H1 (cell line): ENCODE measurements at regions not wholly inside any gene's neighbourhood (a gene's known extent, or its start where the extent isn't known, plus 50 kb on each side); places are given as distances from the start of the nearest gene placed in this dataset.

Experiments used
- ASH2L ChIP-seq: fragments of 200-600, 300-600 bp; sonication (generic); IDR thresholded peaks from one replicate; pipeline ENCODE4 v1.7.1; 2017; ENCODE audit warnings: low read length
- CBX5 ChIP-seq: fragments of 300-800, 300-1000 bp; sonication (generic); IDR thresholded peaks from 2 replicates; pipeline ENCODE4 v1.7.1; 2016; ENCODE audit warnings: antibody characterized with exemption, low read length, low read depth
- CHD1 ChIP-seq: IDR thresholded peaks from 2 replicates; pipeline ENCODE4 v1.6.1; 2012; ENCODE audit warnings: low read depth, low read length, improper control_type of control experiment
- CHD7 ChIP-seq: fragments of 300-600 bp; sonication (generic); IDR thresholded peaks from 2 replicates; pipeline ENCODE4 v1.7.1; 2012; ENCODE audit warnings: low read length, moderate library complexity, mild to moderate bottlenecking, inconsistent platforms; ENCODE audit not compliant: insufficient replicate concordance
- EGR1 ChIP-seq: IDR thresholded peaks from 2 replicates; pipeline ENCODE4 v1.6.1; 2011; ENCODE audit warnings: low read depth, low read length, borderline replicate concordance
- FOSL1 ChIP-seq: IDR thresholded peaks from 2 replicates; pipeline ENCODE4 v1.6.1; 2011; ENCODE audit warnings: mild to moderate bottlenecking, low read depth, low read length, moderate library complexity; ENCODE audit not compliant: insufficient read depth
- MAFK ChIP-seq: IDR thresholded peaks from 2 replicates; pipeline ENCODE4 v1.6.1; 2012; ENCODE audit warnings: low read depth, mild to moderate bottlenecking, improper control_type of control experiment, low read length
- POLR2A ChIP-seq, 2 experiments: IDR thresholded peaks; 1 replicate in 1 of 2; 2 replicates in 1 of 2; pipeline ENCODE4 v1.6.1; 2011; ENCODE audit warnings: low read depth in 2 of 2, low read length in 2 of 2, mild to moderate bottlenecking in 2 of 2; ENCODE audit errors: control extremely low read depth in 1 of 2
- SIRT6 ChIP-seq: IDR thresholded peaks from one replicate; pipeline ENCODE4 v1.7.1; 2012; ENCODE audit warnings: low read length, inconsistent platforms
- SP2 ChIP-seq: IDR thresholded peaks from 2 replicates; pipeline ENCODE4 v1.6.1; 2012; ENCODE audit warnings: mild to moderate bottlenecking, low read length, inconsistent platforms
- SP4 ChIP-seq: IDR thresholded peaks from 2 replicates; pipeline ENCODE4 v1.6.1; 2012; ENCODE audit warnings: low read length, inconsistent platforms
- ZNF274 ChIP-seq: IDR thresholded peaks from 2 replicates; pipeline ENCODE4 v1.7.0; 2012; ENCODE audit warnings: low read length, borderline replicate concordance; ENCODE audit errors: extremely low read depth

- TF ChIP-seq CHD7 (no peak), ASH2L (no peak), ZNF274 (no peak), CBX5 (no peak), FOSL1 (no peak), POLR2A (IDR thresholded peaks at IDR 0.05; ENCODE audit: control extremely low read depth in 1 of 2, low read depth in 2 of 2, low read length in 2 of 2) (no peak), SP2 (no peak), SIRT6 (no peak), EGR1 (no peak), SP4 (no peak), CHD1 (no peak), MAFK (no peak)
Measured at GRCh38 chr1:233446935-233447334, 119.4 kb downstream of the MAP3K21 start (continued).
